ENCODE measurements at regions not wholly inside any gene's neighbourhood (a gene's known extent, or its start where the extent isn't known, plus 50 kb on each side); places are given as distances from the start of the nearest gene placed in this dataset.

GRCh38 chr9:21608200-21608599, 126.1 kb upstream of the IFNE start:
- no peak overlapping the region for H2BK12ac ChIP-seq (ENCODE audit: insufficient read length, low read depth, low read length)
- Mint-ChIP-seq H3K36me3 (ENCODE audit: insufficient read depth in 1 of 3, low read depth in 3 of 3) (no peaks in the 10 kb centered on the region), H3K4me3 (no peak overlapping the region), H3K27me3 (ENCODE audit: low read depth) (no peaks in the 10 kb centered on the region), H3K4me1 (peaks cover 3 to 5% of the 10 kb centered on the region in 2 experiments; a peak in 3 of 4 replicates), H3K9me3 (no peaks in the 10 kb centered on the region), H3K27ac (no peak overlapping the region)
- no peak overlapping the region for H4K91ac ChIP-seq (ENCODE audit: insufficient read length, low read depth, low read length)
- H2BK20ac ChIP-seq (ENCODE audit: low read depth, low read length, poor library complexity, severe bottlenecking), result no peak overlapping the region
- H3K79me1 ChIP-seq (ENCODE audit: insufficient read depth, low read depth, low read length, poor library complexity, severe bottlenecking), result no peaks in the 10 kb centered on the region
- no peak overlapping the region for H2AK5ac ChIP-seq (ENCODE audit: insufficient read length, low read length)
- H4K5ac ChIP-seq (ENCODE audit: insufficient read length, low read depth, low read length), result no peak overlapping the region
- no peak overlapping the region for H3K56ac ChIP-seq (ENCODE audit: insufficient read length, low read depth, low read length)
- H3K14ac ChIP-seq (ENCODE audit: insufficient read depth, low read length), result no peak overlapping the region
- H3K18ac ChIP-seq (ENCODE audit: insufficient read length, low read depth, low read length), result no peak overlapping the region
- no peak overlapping the region for H2BK120ac ChIP-seq (ENCODE audit: low read depth, low read length, poor library complexity, severe bottlenecking)
- H3K23me2 ChIP-seq (ENCODE audit: insufficient read length, low read depth, low read length, poor library complexity, severe bottlenecking), result no peaks in the 10 kb centered on the region
- WGBS (ENCODE audit: extremely low coverage, insufficient read length, low lambda C conversion rate), result no CpG with 5 or more reads among the region's 5 CpGs
- H2BK15ac ChIP-seq (ENCODE audit: low read depth, low read length), result no peak overlapping the region
- no peaks in the 10 kb centered on the region for H3K4me1 ChIP-seq (ENCODE audit: insufficient read depth, low read length)
- DNase-seq, result no peak
- H3K27ac ChIP-seq (ENCODE audit: insufficient read length, low read depth, low read length), result no peak overlapping the region
- H3T11ph ChIP-seq (ENCODE audit: low read length), result no peak overlapping the region
- no peaks in the 10 kb centered on the region for H3K27me3 ChIP-seq (ENCODE audit: insufficient read depth, low read length)
- no peak overlapping the region for H2BK5ac ChIP-seq (ENCODE audit: insufficient read length, low read length)
- no peaks in the 10 kb centered on the region for H3K9me3 ChIP-seq (ENCODE audit: control insufficient read depth, low read depth, low read length)
- H4K20me1 ChIP-seq (ENCODE audit: control insufficient read depth, insufficient read depth, insufficient read length), result no peaks in the 10 kb centered on the region
- H3K4ac ChIP-seq (ENCODE audit: low read depth, low read length), result no peak overlapping the region
- no peak overlapping the region for H3K9ac ChIP-seq (ENCODE audit: extremely low read depth, insufficient read length, low read length)
- H3K23ac ChIP-seq (ENCODE audit: insufficient read length, low read depth, low read length), result no peak overlapping the region
- no peak overlapping the region for H2AFZ ChIP-seq (ENCODE audit: low read length)
- H3K4me2 ChIP-seq (ENCODE audit: insufficient read depth, insufficient read length, low read length), result no peak overlapping the region
- TF ChIP-seq CTCF (conservative IDR thresholded peaks at IDR 0.05), result no peak
- no peak overlapping the region for H4K8ac ChIP-seq (replicated peaks; ENCODE audit: insufficient read length, low read depth, low read length)
- H3K79me2 ChIP-seq (ENCODE audit: insufficient read depth, low read length), result no peaks in the 10 kb centered on the region

Measured in H9 (cell line).